G401 (cell line): ENCODE measurements at regions not wholly inside any gene's neighbourhood (a gene's known extent, or its start where the extent isn't known, plus 50 kb on each side); places are given as distances from the start of the nearest gene placed in this dataset.

Source experiments
- DNase-seq: peaks from one replicate; pipeline ENCODE4 v3.0.0-alpha.2; 2015; ENCODE audit warnings: low spot score
- in situ Hi-C: cut with HindIII; loops from 2 replicates; pipeline ENCODE4 v1.10.0; 2016; ENCODE audit warnings: low sequenced_read_pairs, mixed read lengths

GRCh38 chr22:48596111-48596850 lies 1231.4 kb downstream of the BRD1 start:
- in situ Hi-C loops, result loop anchor here (10.0 kb wide), 1 partner anchor 129 kb away; no protein-coding TSS in a partner anchor
- no peak for DNase-seq

- DNase-seq, result no peak
- in situ Hi-C loops, result loop anchor here (10.0 kb wide), 1 partner anchor 129 kb away; no protein-coding TSS in a partner anchor
Measured at GRCh38 chr22:48595511-48595905, 1232.2 kb downstream of the BRD1 start.

DNA sequence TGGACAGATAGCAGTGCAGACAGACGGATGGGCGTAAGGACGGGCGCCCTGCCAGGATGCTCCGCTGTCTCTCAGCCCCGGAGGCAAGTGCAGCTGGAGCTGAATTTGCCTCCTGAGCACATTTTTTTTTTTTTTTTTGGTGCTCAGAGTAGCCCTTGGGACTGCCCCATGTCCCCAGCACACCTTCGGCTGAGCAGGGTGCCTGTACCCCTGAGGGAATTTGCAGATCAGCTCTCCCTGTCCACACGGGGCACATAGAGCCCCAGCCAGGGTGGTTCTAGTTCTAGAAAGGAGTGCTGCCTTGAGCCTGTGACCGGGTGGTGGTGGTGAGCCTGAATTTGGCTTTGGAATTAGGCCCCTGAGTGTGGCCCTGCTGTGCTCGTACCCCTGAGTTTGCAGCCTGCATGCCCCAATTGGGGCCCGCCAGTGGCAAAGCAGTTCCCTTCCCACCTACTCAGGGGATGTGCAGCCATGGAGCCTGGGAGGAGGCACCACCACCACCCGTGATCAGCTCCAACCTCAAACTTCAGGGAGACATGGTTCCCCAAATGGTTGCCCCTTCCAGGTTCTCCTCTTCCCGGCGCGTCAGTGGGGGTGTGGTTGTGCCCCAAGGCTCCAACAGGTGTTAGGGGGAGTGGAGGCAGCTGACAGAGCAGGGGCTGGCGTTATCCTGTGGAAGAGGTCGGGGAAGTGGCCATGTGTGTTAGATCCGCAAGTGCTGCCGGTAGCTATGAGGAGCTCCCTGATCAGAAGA lies 1232.7 kb downstream of the BRD1 start:
- no peak for DNase-seq
- in situ Hi-C loops, result loop anchor here (10.0 kb wide), 1 partner anchor 130 kb away; no protein-coding TSS in a partner anchor

- DNase-seq, result peak; percentile 27
- in situ Hi-C loops, result loop anchor here (10.0 kb wide), 1 partner anchor 131 kb away; no protein-coding TSS in a partner anchor
Measured at GRCh38 chr22:48594016-48594756, 1233.5 kb downstream of the BRD1 start.

- DNase-seq, result no peak
Measured at GRCh38 chr22:48593551-48593950, 1234.1 kb downstream of the BRD1 start.

GRCh38 chr22:48592931-48593330 lies 1234.7 kb downstream of the BRD1 start:
- no peak for DNase-seq
- in situ Hi-C loops, result loop anchor here (10.0 kb wide), 1 partner anchor 132 kb away; no protein-coding TSS in a partner anchor

More at GRCh38 chr22:48593551-48593950, 1234.1 kb downstream of the BRD1 start:
- in situ Hi-C loops, result loop anchor here (10.0 kb wide), 1 partner anchor 131 kb away; no protein-coding TSS in a partner anchor

GRCh38 chr22:48592488-48592887 lies 1235.2 kb downstream of the BRD1 start:
- in situ Hi-C loops, result loop anchor here (10.0 kb wide), 1 partner anchor 132 kb away; no protein-coding TSS in a partner anchor
- peak; percentile 13 for DNase-seq

DNA sequence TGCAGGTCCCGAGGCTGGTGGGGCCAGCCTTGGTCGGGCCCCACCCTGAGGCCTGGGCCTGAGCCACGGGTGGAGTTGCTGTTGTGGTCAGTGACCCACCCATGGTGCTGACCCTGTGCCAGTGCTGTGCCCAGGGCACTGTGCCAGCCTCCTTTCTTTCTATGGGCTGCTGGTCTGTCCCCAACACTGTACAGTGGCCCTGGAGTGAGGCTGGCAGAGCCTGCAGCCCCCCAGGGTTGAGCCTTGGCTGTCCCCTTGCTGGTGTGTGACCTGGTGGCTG lies 1235.7 kb downstream of the BRD1 start:
- no peak for DNase-seq
- in situ Hi-C loops, result loop anchor here (10.0 kb wide), 1 partner anchor 133 kb away; no protein-coding TSS in a partner anchor

DNA sequence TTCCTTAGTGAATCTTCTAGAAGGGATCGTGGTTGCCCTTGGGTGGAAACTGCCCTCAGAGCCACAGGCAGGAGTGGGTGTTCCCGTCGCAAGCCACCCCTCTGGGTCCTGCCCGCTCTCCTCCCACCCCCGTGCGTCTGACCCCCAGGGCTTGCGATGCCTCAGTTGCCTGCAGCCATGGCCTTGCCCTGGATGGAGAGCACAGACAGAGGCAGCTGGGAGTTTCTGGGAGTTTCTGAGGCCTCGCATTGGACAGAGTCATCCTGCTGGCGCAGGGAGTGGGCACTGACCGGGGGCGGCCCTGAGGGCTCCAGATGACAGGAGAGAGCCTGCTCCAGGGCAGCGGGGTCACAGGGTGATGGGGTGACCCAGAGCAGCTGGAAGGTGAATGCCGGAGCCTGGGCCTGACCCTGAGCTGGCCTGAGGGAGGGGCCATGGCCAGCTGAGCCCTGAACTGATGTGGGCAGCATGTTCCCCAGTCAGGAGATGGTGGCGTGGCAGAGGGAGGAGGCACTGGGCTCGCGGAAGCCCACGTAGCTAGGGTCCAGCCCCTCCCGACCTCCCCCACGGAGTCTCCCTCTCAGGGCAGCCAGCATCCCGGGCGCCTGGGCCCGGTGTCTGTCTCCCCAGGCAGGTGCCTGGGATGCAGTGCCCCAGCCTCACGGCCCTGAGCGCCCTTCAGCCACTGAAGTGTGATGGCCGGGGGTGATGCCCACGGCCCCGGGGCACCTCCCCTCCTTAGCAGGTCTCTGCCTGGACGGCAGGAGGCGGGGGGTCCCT lies 1236.2 kb downstream of the BRD1 start:
- no peak for DNase-seq
- in situ Hi-C loops, result loop anchor here (10.0 kb wide), 1 partner anchor 133 kb away; no protein-coding TSS in a partner anchor

DNA sequence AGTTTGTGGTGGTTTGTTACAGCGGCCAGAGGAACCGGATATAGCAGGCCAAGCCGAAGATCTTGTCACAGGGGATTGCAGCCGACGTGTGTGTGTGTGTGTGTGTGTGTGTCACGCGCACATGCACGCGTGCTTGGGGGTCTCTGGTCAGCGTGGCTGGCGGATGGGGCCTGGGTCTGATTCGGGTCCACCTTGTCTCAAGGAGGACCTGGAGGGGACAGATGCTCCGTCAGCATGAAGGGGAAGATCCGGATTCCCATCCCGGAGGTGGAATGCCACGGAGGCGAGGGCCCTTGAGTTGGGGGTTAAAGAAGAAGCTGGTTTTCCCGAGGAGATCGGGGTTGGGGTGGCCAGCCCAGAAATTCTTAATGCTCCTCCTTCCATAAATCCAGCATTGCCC lies 1237.8 kb downstream of the BRD1 start:
- in situ Hi-C loops, result loop anchor here (10.0 kb wide), 1 partner anchor 135 kb away; no protein-coding TSS in a partner anchor
- no peak for DNase-seq

DNA sequence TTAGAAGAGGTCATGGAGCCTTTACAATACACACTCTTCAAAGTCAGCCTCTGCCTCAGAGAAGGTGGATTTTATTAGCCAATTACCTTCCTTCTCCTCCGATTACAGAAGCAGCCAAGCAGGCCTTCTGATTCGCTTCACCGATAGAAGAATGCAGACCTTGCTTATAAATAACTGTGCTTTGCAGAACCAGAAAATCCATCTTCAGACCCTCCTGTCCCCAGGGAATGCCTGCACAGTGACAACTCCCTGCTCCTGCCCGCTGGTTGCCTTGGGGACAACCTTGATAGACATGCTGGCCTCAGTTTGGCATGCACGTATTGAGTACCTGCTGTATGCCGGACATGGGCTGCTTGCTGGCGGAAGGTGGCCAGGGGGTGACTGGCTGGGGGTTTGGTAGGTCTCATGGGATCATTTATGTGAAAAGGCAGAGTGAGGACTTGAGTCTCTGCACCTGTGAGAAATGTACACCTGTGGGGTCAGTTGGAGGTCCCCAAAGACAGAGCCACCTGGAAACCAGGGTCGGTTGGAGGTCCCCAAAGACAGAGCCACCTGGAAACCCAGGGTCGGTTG lies 1238.7 kb downstream of the BRD1 start:
- DNase-seq, result no peak
- in situ Hi-C loops, result no loop called here

- DNase-seq, result no peak
- in situ Hi-C loops, result no loop called here
Measured at GRCh38 chr22:48588151-48588877, 1239.4 kb downstream of the BRD1 start.

DNA sequence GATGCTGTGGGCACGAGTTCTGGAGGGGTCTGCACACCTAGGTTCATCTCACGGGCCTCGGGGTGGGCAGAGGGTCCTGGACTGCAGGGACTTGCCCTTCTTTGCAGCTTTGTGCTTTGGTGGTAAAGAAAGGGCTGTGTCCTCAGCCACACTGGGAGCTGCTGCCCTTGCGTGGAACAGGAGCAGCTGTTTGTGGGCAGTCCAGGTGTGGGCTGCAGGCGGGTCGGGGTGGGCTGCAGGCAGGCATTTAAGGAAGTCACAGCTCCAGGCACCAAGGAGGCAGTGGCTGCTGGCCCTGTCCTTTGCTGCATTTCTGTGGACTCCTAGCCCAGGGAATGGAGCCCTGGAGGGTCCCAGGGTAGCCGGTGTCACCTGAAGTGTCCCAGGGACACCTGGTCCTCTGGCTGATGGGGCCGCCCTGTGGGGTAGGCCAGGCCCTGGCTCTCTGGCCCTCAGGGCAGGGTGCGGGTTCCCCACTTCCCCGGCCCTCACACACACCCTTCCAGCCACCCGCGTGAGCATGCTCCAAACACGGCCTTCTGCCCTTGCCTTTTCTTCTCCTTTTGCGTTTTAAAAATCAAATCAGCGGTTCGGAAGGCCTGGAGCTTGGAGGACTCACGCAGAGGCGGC lies 1240.3 kb downstream of the BRD1 start:
- in situ Hi-C loops, result no loop called here
- no peak for DNase-seq

GRCh38 chr22:48586799-48587185 lies 1240.9 kb downstream of the BRD1 start:
- in situ Hi-C loops, result no loop called here
- no peak for DNase-seq

DNA sequence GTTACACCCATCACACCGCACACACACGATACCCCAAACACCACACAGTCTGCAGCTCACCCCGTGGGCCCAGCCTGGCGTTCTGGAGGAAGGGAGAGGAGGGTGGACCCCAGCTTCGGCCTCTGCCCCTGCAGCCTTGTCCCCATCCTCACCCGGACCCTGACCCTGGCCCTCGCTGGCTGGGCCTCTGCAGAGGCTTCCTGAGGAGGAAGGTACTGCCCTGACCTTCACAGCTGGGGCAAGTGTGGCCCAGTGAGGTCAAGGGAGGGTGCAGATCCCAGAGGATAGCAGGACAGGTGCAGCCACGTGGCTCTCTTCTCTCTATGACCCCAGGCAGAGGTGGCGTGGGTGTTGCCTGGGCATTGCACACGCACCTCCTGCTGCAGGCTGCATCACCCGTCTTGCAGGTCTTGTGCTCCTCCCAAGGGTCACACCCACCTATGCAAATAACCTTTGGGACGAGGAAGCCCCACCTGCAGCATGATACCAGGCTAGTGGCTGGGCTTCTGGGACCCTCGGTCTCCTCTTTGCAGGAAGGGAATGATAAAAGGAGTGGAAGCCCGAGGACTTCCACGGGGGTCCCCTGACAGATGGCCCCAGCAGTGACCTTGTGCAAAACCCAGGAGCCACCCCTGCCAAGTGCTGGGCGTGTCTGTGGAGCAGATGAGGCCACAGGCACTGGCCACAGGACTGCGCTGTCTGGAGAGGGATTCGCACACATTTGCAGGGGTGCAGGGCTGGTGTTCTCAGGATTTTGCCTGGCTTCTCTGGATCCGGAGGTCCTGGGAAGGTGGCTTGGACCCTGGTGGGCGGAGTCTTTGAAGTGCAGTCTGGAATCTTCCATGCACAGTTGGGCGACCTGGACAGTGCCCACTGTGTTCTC lies 1241.5 kb downstream of the BRD1 start:
- in situ Hi-C loops, result no loop called here
- no peak for DNase-seq

DNA sequence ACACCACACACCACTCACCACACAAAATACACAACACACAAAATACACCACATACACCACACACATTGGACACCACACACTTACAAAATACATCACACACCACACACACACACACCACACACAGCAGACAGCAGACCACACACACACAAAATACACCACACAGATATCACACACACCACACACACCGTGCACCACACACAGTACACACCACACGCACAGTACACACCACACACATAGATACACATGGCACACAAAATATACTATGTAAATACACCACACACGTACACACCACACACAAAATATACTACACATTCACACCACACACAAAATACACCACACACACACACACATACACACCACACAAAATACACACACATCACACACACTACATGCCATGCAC lies 1243.5 kb downstream of the BRD1 start:
- DNase-seq, result no peak
- in situ Hi-C loops, result no loop called here
